Stimulated activated CD8-positive, alpha-beta memory T cell treated with anti-CD3 and anti-CD28 coated beads, Interleukin-15, amount 100 ng/mL, for 48 hours (primary cell): ENCODE measurements at regions not wholly inside any gene's neighbourhood (a gene's known extent, or its start where the extent isn't known, plus 50 kb on each side); places are given as distances from the start of the nearest gene placed in this dataset.

Source experiments
- DNase-seq, 2 donors: peaks; one replicate each; pipeline ENCODE4 v3.0.0-alpha.2; 2020; ENCODE audit warnings: low read depth in 2 of 2

DNA sequence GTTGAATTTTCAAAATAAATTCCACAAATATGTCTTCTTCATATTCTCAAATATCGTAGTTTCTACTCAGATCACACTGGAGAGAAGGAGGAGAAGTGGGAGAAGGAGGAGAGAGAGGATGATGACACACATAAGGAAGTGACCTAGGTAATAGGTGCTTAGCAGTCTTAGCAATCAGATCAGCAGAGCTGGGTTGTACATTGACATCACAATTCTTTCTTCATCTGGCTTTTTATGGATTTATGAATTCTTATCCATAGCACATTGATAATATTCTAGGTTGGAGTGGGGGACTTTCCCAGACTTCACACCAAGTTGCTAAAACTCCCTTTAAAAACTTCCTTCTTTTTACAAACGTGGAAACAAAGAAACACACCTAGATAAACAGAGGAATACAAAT lies 86.9 kb downstream of the FGF9 start:
- DNase-seq = no peak

DNA sequence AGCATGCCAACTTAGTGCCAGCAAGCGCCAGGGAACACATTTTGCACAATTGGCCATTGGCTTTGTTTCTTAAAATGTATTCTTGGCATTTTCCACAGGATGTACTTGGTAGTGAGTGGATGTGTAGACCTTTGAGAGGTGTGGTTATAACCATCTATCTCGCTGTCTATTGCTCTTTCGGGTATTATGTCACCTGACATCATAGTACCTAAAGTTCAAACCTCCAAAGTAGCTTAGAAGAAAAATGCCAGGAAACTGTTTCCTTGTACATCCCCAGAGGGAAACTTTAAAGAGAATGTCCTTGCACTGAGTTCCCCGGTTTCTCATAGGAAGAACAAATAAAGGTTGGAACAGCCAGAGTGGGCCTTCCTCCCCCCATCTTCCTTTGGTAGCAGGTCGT lies 87.6 kb downstream of the FGF9 start:
- no peak for DNase-seq

- no peak for DNase-seq
Observed at GRCh38 chr13:21759463-21759862, 88.6 kb downstream of the FGF9 start.

DNA sequence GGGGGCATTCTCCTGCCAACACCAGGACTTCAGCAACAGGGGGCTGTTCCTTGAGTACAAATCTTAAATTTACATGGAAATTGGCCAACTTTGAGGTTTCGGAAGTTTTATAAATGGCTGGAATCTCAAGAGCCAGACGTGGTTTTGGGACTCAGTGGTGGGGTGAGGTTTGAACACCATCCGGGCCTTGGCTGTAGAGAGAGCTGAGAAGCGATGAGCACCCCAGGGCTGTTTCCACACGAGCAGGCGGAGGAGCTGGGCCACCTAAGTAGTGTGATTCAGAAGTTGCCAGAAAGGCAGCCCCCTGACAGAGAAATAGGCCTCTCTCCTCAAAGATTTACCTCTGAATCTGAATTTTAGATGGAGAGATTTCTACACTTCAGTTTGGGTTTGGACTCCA lies 89.0 kb downstream of the FGF9 start:
- no peak for DNase-seq

DNA sequence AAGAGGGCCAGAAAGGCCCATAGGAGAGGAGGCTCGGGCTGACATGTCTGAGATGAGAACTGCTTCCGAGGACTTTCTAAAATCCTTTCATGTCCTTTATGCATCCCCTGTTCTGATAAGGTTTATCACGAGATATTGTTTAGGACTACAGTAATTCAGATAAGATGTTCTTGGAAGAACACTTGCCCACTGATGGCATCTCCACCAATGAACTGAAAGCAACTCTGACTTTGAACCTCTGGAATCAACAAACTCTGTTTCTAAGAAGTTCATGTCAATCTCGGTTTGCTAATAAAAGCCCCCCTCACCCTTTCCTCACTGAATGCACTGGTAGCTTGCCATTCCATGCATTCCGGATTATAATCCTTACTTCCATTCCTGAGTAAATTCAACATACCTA lies 90.9 kb downstream of the FGF9 start:
- no peak for DNase-seq

GRCh38 chr13:21762512-21762911 lies 91.6 kb downstream of the FGF9 start:
- no peak for DNase-seq

- DNase-seq = no peak
Observed at GRCh38 chr13:21767032-21767431, 96.2 kb downstream of the FGF9 start.

DNA sequence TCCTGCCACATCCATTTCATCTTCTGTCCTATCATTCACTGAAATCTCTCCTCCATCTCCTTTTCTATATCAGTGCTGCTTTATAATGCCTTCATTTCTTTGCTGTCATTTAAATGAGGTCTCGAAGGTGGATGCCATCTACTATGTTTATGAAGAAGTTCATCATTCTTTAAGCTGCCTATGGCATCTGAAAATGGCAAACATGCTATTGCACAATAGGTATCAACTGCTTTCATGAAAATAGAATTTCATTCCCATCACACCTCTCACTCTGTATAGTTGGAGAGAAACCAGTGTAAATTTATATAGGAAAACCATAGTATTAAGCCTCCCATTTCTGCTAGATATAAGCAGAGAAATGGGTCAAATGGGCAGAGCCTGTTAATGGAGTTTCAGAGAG lies 100.2 kb downstream of the FGF9 start:
- DNase-seq = no peak

GRCh38 chr13:21777166-21777565 lies 106.3 kb downstream of the FGF9 start:
- no peak for DNase-seq

DNA sequence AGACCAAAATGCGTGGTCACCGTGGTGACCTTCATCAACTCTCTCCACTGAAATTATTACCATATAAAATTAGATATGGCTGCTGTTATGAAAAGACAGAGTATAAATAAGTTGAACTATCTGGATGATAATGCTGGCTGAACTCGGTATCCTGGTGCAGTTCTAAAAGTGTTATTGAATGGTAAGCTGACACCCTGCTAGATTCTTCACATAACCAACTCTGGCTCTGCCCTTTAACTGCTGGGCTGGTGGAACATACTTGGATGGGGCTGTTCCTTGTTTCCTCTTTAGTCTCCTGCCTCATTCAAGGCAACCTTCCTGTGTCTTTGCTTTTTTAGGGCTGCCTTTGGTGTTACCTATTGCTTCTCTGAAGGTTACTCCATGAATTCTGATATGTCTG lies 106.9 kb downstream of the FGF9 start:
- no peak for DNase-seq

GRCh38 chr13:21782736-21783135 lies 111.9 kb downstream of the FGF9 start:
- no peak for DNase-seq

GRCh38 chr13:21785990-21786389 lies 115.1 kb downstream of the FGF9 start:
- no peak for DNase-seq

DNA sequence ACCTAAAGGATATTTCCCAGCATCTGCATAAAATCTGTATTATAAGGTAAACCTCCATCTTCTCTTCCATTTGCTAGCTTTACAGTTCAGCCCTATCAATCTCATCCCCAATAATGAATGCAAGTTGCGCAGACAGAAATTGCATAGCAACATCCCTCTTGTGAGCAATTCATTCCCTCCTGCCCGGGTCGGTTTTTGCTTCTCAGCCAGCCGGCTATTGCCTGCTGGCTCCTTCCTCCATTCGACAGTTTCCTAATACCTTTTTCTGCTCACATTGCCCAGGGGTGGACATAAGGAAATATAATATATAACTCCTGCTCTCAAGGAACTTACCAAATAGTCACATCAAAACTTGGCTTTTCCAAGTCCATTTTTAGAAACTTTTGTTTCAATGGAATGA lies 125.2 kb downstream of the FGF9 start:
- no peak for DNase-seq

DNA sequence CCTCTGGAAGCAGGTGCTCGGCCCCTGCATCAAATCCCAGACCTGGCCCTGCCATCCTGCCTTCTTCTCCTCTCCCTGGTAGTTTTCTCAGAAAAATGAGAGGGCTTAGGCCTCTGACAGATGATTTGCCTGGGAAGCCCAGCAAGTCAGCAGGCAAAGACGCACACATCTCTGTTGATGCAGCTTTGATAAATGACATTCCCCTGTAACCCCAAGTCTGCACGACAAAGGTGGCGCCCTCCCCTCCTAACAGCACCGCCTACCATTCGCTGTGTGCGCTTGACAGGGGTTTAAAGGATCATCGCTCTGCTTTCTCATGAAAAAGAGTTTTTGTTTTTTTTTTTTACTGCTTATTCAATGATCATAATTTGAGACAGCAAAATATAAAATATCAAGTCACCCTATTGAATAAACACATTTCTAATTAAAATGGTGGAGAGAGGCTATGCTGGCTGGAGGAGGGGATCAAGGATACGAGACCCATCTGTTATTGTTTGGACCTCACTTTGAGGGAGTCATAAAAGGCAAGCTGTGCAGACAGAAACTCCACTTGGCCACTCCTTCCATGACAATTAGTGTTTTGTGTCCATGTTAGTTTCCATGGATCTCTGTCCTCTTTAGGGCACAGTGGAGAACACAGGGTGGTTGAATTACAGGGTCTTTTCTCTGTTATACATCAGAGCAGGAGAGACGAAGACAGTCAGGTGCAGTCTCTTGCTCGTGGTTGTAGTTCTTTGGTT lies 126.1 kb downstream of the FGF9 start:
- DNase-seq = no peak

DNA sequence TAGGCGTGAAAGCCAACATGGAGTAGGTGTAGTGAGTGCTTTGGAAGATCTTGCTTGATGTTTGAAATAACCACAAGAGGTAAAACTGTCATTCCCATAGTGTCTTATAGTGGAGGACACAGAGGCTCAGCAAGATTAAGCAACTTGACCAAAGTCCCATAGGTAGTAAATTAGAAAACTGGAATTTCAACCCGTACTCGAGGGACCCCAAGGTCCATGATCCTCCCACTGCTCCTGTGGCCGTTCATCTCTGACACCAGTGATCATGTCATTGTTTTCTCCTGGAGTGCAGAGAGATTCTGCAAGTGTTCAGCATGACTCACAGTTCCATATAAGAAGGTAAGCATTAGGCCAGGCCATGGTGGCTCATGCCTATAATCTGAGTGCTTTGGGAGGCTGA lies 126.9 kb downstream of the FGF9 start:
- DNase-seq = no peak

DNA sequence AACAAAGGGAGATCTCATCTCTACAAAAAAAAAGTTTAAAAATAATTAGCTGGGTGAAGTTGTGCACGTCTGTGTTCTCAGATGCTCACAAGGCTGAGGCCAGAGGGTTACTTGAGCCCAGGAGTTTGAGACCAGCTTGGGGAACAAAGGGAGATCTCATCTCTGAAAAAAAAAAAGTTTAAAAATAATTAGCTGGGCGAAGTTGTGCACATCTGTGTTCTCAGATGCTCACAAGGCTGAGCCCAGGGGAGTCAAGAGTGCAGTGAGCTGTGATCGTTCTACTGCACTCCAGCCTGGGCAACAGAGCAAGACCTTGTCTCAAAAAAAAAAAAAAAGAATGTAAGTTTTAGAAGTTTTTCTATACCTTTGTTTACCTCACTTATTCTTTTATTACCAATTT lies 127.3 kb downstream of the FGF9 start:
- DNase-seq = no peak

- DNase-seq = no peak
Observed at GRCh38 chr13:21799671-21800070, 128.8 kb downstream of the FGF9 start.

GRCh38 chr13:21800837-21801616 lies 130.2 kb downstream of the FGF9 start:
- no peak for DNase-seq

DNA sequence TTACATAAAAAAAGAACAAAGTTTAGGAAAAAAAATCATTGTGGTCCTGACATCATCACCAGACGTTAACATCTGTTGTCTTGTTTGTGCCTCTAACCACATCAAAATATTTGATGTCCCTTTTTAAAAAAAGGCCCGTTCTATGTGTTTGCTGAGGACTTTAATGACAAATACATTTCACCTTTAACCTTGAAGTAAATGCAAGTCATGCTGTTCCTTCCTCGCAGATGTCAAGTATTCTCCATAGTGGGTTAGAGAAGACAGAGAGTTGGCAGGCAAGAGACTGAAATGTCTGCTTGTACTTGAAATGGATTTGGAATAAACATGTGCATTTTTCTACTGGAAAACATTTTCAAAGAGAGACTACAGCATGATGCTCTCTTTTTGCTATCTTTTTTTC lies 134.9 kb downstream of the FGF9 start:
- no peak for DNase-seq

- no peak for DNase-seq
Observed at GRCh38 chr13:21812192-21812626, 141.3 kb downstream of the FGF9 start.

GRCh38 chr13:21813110-21813509 lies 142.2 kb downstream of the FGF9 start:
- DNase-seq = no peak

DNA sequence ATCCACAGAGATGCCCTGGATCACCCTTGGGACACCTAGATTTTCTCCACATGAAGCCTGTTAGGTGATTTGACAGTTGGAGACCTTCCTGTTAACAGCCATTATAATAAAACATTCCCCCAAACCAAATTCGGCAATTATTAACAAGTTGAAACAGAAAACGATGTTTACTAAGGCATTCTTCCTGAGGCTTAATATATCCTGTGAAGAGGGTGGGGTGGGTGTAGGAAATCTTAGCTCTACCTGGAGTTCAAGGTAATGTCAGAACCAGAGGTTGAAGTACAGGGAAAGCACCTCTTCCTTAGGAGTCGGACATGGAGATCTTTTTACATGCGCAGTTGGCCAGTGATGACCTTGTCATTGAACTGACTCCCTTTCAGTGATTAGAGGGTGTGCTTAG lies 143.0 kb downstream of the FGF9 start:
- no peak for DNase-seq

DNA sequence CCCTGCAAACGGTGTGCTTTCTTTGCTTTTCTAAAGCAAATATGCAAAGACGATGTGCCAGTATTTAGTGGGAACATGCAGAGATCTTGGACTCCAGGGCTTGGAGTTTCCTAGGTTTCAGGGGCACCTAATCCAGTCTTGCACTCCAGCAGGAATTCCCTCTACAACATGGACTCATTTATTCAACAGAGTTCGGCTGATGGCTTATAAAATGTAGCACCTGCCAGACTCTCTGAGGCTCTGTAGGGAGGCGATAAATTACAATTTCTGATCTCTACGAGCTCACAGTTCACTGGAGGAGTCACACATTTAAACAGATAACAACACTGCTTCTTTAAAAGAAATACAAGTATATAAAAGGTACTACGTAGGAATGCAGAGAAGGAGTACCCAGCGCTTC lies 143.7 kb downstream of the FGF9 start:
- DNase-seq = no peak
